Osteocyte (in vitro differentiated cells): ENCODE measurements at regions not wholly inside any gene's neighbourhood (a gene's known extent, or its start where the extent isn't known, plus 50 kb on each side); places are given as distances from the start of the nearest gene placed in this dataset.

Source experiments
- DNase-seq: peaks from one replicate; pipeline ENCODE4 v3.0.0; 2021; ENCODE audit warnings: mixed read lengths; ENCODE audit not compliant: unreplicated experiment; ENCODE audit errors: extremely low spot score
- H3K27ac Mint-ChIP-seq: one replicate; pipeline ENCODE4 v1.8.0; 2021; ENCODE audit warnings: mild to moderate bottlenecking, mixed read lengths; ENCODE audit not compliant: unreplicated experiment
- H3K27me3 Mint-ChIP-seq: one replicate; pipeline ENCODE4 v1.8.0; 2021; ENCODE audit warnings: mixed read lengths; ENCODE audit not compliant: unreplicated experiment
- H3K36me3 Mint-ChIP-seq: one replicate; pipeline ENCODE4 v1.8.0; 2021; ENCODE audit warnings: mixed read lengths; ENCODE audit not compliant: unreplicated experiment
- H3K4me1 Mint-ChIP-seq: one replicate; pipeline ENCODE4 v1.8.0; 2021; ENCODE audit warnings: mixed read lengths; ENCODE audit not compliant: unreplicated experiment
- H3K4me3 Mint-ChIP-seq: one replicate; pipeline ENCODE4 v1.8.0; 2021; ENCODE audit warnings: mild to moderate bottlenecking, moderate library complexity, mixed read lengths; ENCODE audit not compliant: unreplicated experiment
- H3K9me3 Mint-ChIP-seq: one replicate; pipeline ENCODE4 v1.8.0; 2021; ENCODE audit warnings: mixed read lengths; ENCODE audit not compliant: unreplicated experiment
- CTCF ChIP-seq: fragments of 200-600 bp; sonication (generic); IDR thresholded peaks from 2 replicates; pipeline ENCODE4 v1.5.0; 2021; ENCODE audit warnings: antibody characterized with exemption, mild to moderate bottlenecking, moderate library complexity

- DNase-seq = no peak
- no peak overlapping the region for H3K27ac Mint-ChIP-seq
- no peaks in the 10 kb centered on the region for H3K36me3 Mint-ChIP-seq
- no peak for TF ChIP-seq CTCF
- peaks cover 5% of the 10 kb centered on the region for H3K4me1 Mint-ChIP-seq
- no peak overlapping the region for H3K4me3 Mint-ChIP-seq
- peaks cover 13% of the 10 kb centered on the region for H3K27me3 Mint-ChIP-seq
- H3K9me3 Mint-ChIP-seq = no peaks in the 10 kb centered on the region
Measured at GRCh38 chr4:79645942-79646341, 237.9 kb upstream of the GK2 start.

- H3K27ac Mint-ChIP-seq = no peak overlapping the region
- TF ChIP-seq CTCF = no peak
- no peaks in the 10 kb centered on the region for H3K4me1 Mint-ChIP-seq
- H3K36me3 Mint-ChIP-seq = no peaks in the 10 kb centered on the region
- H3K4me3 Mint-ChIP-seq = no peak overlapping the region
- H3K27me3 Mint-ChIP-seq = peaks cover 20% of the 10 kb centered on the region
- no peak for DNase-seq
- no peaks in the 10 kb centered on the region for H3K9me3 Mint-ChIP-seq
Measured at GRCh38 chr4:79638735-79639134, 230.7 kb upstream of the GK2 start.

- Mint-ChIP-seq H3K27ac (no peak overlapping the region), H3K4me1 (no peaks in the 10 kb centered on the region), H3K27me3 (peaks cover 21% of the 10 kb centered on the region), H3K36me3 (no peaks in the 10 kb centered on the region), H3K9me3 (no peaks in the 10 kb centered on the region), H3K4me3 (no peak overlapping the region)
- DNase-seq = no peak
- no peak for TF ChIP-seq CTCF
Measured at GRCh38 chr4:79636991-79637390, 229.0 kb upstream of the GK2 start.

- DNase-seq = no peak
- H3K27me3 Mint-ChIP-seq = peaks cover 22% of the 10 kb centered on the region
Measured at GRCh38 chr4:79634111-79634510, 226.1 kb upstream of the GK2 start.

GRCh38 chr4:79632114-79632513 lies 224.1 kb upstream of the GK2 start:
- H3K27me3 Mint-ChIP-seq = peaks cover 22% of the 10 kb centered on the region
- H3K4me3 Mint-ChIP-seq = no peak overlapping the region
- H3K9me3 Mint-ChIP-seq = no peaks in the 10 kb centered on the region
- no peak for TF ChIP-seq CTCF
- no peaks in the 10 kb centered on the region for H3K36me3 Mint-ChIP-seq
- no peak overlapping the region for H3K27ac Mint-ChIP-seq
- no peak for DNase-seq
- H3K4me1 Mint-ChIP-seq = no peaks in the 10 kb centered on the region

More at GRCh38 chr4:79634111-79634510, 226.1 kb upstream of the GK2 start:
- no peak overlapping the region for H3K4me3 Mint-ChIP-seq
- H3K9me3 Mint-ChIP-seq = no peaks in the 10 kb centered on the region
- no peaks in the 10 kb centered on the region for H3K36me3 Mint-ChIP-seq
- H3K27ac Mint-ChIP-seq = no peak overlapping the region
- no peaks in the 10 kb centered on the region for H3K4me1 Mint-ChIP-seq
- no peak for TF ChIP-seq CTCF
